GM21576 (cell line): ENCODE measurements at regions not wholly inside any gene's neighbourhood (a gene's known extent, or its start where the extent isn't known, plus 50 kb on each side); places are given as distances from the start of the nearest gene placed in this dataset.
A peak's percentile ranks its signal among the peaks of the same experiment; 100 is the strongest.

Source experiments
- ATAC-seq: cut with Tn5 transposase; IDR thresholded peaks from one replicate; pipeline ENCODE4 v1.9.1; 2021; ENCODE audit warnings: mild to moderate bottlenecking, moderate library complexity; ENCODE audit not compliant: unreplicated experiment

DNA sequence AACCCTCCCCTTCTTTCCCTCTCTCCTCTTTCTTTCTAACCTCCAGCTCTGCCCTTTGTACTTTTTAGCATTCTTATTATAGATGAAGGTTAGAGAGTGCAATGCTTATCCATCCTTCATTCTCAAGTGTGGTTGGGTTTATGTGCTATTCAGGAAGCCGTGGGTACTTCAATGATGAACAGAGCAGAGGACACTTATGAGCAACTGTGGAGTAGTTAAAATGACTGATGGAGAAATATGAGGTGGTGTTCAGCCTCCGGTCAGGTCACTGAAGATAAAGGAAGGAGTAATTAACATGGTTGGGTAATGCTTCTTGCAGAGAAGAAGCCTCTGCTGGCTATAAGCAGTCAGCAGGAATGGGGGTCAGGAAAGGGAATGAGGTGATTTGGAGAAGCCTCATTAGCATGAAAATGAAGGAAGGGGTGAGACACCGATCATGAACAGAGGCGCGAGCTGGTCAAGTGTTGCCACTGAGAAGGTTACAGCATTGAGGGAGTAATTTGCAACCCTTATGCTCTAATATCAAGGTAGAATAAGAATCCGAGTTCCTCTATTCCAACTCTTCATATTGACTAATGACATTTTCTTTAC, 174.7 kb downstream of the LPIN1 start:
- no peak for ATAC-seq

DNA sequence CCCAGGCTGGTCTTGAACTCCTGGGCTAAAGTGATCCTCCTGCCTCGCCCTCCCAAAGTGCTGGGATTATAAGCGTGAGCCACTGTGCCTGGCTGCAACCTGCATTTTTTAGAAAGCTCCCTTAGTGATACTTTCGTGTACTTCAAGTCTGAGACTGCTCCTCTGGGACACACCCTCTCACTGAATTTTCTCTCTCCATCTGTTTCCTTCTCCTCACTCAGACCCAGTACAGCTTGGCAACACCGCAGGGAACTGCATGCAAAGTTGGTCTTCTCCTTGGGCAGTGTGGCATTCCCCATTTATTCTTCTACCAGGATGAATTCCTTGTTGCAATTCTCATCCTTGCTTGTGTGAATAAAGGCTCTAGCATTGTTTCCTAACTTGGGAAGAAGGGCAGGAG, 175.9 kb downstream of the LPIN1 start:
- ATAC-seq = no peak

DNA sequence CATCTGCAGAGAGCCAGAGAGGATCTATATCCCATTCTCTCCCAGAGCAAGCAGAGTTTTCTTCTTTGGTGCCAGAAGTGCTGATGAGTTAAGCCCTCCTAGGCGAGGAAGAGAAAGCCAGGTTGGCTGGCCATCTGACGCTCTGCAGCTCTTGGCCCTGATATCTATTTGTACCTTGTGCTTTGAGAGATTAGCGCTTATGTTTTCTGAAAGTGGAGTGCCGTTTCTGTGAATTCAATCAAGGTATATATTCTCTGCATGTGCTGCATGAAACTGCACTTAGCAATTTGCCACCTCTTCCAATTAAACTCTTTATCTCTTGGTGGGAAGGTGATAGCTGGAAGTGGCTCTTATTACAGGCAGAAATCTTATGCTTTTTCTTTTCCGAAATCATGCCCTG, 177.5 kb downstream of the LPIN1 start:
- ATAC-seq = no peak

DNA sequence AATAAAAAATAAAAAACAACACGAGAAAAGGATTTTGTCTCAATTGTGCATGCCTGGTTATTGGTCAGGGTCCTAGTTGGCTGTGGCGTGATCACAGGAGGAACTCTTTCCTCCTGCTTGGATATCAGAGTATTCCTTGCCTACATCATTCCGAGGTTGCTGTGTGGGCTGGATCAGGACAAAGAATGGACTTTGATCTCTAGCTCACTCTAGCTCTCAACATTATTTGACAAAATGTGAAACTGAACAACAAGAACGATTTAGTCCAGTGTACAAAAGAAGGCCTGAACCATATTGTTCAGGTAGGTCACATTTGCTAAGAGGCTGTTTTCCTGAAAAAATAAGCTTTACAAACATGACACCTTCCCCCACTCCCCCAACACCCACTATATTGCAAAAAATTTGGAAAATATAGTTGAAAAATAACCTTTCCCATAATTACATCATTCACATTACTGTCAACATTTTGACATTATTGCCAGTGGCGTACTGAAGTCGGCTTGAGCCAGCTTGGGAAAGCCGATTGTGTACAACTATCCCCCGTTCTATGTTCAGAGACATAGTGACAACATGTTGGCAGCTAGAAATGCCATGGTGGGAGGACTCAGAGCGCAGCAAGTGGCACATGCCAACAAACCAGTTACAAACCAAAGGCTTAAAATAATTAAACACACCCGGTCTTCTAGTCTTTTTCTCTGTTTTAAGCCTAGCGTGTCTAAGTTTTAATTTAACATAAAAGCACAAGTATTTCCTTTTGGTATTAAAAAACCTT, 179.0 kb downstream of the LPIN1 start:
- ATAC-seq = no peak

DNA sequence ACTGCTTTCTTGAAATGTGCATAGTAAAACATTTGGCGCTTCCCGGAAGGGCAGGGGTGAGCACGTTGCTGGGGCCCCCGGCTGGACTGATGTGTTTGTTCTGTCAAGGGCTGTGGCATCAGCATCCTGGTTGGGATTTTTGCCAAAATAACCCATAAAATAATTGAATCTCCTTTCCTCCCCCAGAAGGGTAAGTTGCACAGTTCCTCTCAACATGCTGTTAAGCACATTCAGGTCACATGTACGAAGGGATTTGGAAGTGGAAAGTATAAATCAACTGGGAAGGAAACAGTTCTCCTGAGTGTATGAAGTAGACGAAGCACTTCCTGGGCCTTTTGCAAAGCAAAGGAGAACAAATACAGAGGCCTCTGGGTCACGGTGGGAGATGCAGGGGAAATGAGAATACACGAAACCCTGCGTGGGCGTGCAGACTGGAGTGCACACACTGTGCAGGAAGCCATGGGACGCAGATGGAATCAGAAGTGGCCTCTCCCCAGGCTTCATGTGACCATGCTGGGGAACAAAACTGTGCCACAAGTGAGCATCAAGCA, 183.9 kb downstream of the LPIN1 start:
- no peak for ATAC-seq

DNA sequence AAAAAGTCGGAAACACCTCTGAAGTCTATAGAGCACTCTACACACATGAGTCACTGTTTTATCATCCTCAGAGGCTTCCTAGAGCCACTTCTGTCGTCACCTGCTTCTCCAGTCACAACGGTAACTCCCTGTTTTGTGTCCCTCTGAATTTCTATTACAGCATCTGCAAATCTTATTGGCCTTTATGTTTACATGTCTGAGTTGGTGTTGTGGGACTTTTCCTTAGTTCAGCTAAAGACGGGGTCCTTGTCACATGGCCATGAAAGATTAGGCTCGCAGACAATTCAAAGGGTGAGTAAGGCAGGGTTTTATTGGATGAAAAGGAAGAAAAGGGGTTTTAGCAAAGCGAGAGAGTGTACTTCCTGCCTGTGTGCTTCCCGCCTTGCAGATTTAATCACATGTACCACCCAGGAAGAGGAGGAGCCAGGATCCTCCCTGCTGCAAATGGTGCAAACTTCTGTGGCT, 185.6 kb downstream of the LPIN1 start:
- no peak for ATAC-seq

DNA sequence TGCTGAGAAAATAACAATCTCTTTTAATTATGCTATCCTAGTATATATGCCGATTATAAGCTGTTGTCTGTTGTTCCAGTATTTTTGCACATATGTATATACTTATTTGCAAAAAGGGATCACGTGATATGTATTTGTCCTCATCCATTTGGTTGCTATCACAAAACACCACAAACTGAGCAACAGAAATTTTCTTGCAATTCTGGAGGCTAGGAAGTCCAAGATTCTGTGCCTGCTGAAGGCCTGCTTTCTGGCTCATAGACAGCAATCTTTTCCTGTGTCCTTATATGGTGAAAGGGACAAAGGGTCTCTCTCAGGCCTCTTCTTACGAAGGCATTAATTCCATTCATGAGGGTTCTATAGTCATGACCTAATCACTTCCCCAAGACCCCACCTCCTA, 186.5 kb downstream of the LPIN1 start:
- ATAC-seq = no peak

DNA sequence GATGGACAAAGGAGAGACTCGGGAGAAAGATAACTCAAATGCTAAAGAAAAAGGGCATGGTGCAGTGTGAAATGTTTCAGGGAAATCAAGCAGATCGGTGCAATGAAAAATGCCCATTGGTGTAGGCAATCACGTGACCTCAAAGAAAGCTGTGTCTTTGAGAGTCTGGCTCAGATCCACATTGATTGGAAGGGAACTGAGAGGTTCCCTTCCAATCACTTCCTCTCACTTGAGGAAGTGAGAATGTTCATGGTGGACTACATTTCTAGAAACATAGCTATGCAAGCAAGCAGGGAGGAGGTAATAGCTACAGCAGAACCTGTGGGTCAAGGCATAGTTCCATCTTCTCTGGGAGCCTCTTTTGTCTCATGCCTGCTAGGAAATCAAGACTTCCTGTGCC, 187.4 kb downstream of the LPIN1 start:
- peak; percentile 83 for ATAC-seq

DNA sequence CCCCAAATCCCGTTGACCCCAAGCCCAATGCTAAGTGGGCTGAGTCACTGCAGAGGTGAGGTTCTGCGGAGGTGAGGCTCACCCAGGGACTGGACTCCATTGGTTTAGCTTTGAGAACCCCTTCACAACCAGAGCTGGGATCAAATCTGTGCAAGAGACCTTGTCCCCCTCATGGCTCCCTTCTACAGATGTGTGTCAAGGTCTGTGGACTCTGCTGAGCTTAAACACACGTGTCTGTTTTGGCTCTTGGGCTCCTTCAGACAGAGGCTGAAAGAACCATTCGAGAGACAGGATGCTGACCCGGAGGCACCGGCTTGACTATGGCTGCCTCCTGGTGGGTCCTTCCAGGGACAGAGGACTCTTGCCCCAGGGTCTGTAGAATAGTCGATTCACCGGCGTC, 190.3 kb downstream of the LPIN1 start:
- no peak for ATAC-seq

DNA sequence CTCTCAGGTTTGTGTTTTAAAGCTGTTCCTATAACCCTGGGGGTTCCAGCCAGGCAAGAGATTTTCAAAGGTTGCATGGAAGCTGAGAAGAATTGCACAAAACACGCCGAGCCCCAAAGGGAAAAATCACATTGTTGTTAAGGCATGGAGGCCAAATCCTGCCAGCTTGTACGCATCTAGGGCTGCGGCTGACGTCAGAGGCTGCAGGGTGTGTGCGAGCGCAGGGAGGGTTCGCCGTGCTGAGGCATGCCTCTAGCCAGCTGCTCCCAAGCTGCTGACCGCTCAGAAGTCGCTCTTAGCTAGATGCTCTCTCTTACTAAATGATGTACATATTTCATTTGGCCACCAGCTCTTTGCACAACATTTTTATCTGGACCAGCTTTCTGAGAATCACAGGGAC, 191.8 kb downstream of the LPIN1 start:
- ATAC-seq = no peak

DNA sequence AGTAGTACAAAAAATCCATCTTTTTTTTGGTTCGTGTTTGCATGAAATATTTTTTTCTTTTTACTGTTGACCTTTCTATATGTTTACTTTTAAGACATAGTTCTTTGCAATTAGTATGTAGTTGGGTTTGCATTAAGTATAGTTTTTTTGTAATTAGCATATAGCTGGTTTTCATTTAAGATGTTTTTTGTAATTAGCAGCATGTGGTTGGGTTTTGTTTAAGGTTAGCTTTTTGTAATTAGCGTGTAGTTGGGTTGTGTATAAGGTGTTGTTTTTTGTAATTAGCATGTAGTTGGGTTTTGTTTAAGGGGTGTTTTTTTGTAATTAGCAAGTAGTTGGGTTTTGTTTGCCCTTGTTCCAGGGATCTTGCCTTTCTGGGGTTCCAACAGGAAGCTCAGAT, 193.1 kb downstream of the LPIN1 start:
- no peak for ATAC-seq

DNA sequence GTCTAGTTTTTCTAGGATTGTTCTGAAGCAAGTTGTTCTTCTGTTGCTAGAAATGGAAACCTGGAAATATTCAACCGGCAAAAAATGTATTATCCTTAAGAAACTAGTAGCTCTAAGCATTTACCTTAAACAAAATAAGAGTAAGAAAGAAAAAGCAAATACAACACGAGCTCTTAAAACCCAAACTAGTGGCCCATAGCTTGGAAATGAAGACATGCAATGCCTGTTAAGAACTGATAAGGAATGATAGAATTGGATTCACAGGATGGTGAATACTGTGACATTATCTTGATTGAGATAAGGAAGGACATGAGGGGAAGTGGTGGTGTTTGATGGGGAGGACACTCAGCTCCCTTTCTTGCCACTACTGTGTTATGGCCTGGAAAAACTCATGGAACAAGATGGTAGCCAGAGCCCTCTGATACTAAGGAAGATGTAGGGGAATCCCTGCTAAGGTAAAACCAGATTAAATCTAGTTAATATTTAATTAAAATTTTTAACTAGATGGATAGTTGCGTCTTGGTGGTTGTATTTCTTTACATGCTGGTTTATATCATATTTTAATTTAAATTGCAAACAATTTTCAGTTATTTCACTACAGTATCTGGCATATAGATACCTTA, 193.8 kb downstream of the LPIN1 start:
- no peak for ATAC-seq

DNA sequence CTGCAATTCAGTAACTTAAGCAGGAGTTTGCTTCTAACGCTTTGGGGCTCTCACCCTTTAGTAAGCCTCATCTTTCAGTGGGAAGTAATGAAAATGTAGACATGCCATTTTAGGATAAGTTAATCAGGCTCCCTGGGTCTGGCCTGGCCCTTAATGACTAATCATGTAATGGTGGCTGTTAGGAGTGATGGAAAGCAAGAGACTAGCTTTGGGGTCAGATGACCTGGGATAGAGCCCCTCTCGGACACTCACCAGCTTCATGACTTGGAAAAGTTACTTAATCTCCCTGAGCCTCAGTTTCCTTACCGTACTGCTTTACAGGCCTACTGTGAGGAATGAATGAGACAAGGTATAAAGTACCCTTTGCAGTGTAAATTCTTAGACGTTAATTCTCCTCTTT, 194.4 kb downstream of the LPIN1 start:
- ATAC-seq = no peak

DNA sequence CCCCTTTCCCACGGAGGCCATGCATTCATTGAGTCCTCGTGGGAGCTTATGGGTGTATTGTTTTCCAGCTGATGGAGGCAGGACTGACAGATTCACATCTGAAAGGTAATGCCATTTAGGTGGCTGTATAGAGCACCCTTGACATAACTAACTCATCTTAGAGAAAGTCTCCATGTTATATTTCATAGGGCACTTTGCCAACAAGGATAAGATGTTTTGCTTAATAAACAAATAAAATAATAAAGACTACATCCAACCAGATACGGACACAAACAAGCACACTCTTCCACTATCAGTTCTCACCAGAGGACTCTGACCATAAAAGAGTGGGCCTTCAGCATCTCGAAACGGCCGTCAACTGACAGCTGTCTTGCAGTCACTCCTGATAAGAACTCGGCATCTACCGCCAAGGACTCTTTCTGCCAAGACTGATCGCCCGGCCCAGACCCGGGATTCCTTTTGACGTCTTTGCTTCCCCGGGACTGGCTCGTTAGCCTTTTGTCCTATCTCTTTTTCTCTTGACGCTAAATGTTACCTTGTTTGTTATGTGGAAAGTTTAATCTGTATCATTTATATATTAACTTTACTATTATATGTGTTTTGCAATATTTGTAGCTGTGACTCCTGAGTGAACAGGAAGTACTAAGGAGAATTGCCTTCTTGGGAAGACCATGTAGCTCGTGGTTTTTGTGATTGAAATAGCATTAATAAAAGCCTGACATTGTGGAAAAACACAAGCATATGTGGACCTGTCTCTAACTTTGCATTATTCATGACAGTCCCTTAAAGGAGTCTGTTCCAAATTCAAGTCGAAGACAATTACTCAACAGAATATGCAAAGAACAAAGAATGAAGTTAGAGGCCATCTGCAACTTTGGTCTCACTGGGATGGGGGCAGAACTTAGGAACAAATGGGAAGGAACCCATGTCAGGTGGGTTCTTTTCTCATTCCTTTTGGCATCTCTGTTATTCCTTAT, 195.1 kb downstream of the LPIN1 start:
- no peak for ATAC-seq

DNA sequence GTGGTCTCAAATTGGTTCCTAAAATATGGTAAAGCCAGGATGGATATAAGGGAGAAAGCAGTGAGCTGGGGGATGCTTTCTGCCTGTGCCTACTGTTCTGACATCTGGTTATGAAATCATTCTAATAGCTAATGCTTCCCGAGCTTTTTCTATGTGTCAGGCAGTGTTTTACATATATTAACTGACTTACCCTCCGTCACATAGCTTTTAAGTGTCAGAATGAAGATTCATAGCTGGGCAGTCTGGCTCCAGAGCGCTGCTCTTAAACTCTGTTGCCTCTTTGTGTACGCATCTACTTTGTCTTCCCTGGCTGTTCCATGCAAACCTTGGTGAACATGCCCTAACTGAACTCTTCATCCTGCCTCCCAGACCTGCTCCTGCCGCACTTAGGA, 195.7 kb downstream of the LPIN1 start:
- no peak for ATAC-seq

DNA sequence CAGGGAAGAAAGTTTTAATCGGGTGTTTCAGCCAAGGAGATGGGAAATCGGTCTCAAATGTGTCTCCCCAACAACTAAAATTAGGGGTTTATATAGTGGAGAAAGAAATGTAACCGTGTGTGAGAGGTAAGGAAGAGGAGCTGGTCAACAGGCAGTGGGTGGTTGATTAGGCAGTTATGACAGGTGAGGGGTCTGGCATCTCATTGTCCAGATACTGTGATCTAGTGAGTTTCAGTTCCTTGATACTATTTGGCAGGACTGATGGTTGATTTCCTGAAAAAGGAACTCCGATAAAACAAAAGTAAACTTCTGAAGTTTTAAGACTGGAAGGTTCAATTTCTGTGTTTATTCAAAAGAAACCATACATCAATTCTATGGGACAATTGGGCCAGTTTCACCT, 197.9 kb downstream of the LPIN1 start:
- no peak for ATAC-seq

DNA sequence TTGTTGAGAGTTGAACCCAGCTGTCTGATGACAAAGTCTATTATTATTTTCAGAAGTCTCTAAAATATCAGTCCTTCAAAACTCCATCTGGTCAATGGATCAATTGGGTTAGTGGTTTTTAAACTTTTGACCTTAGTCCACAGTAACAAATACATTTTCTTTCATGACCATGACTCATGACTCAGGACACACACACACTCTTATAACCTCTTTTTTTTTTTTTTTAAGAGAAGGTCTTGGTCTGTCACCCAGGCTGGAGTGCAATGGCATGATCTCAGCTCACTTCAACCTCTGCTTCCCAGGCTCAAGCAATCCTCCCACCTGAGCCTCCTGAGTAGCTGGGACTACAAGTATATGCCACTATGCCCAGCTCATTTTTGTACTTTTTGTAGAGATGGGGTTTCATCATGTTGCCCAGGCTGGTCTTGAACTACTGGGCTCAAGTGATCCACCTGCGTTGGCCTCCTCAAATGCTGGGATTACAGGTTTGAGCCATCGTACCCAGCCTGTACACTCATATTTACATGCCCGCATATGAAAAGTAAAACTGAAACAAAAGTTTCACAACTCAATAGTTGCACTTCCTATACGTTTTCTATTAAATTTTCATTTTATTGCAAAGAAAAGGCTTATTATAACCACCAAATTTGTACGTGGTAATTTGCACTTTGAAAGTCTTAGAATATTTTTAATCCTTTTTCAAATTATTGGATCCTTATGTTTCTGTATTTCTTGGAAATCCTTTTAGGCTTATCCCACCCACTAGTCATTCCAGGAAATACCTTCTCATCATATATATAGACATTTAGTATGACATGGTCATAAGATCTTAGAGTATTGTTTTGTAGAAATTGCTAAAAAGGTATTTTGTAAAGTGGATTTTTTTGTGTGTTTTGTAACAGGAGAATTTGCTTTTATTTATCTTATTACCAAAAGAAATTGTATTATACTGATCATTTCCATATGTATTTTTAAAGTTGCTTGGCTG, 199.0 kb downstream of the LPIN1 start:
- ATAC-seq = peak; percentile 94

DNA sequence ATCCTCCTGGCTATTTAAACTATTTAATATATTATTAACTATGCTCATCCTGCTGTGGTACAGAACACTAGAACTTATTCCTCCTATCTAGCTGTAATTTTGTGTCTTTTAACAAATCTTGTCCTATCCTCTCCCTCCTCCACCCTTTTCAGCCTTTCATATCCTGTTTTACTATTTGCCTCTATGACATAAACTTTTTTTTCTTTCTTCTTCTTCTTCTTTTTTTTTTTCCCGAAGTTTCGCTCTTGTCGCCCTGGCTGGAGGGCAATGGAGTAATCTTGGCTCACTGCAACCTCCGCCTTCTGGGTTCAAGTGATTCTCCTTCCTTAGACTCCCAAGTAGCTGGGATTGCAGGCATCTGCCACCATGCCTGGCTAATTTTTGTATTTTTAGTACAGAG, 201.5 kb downstream of the LPIN1 start:
- ATAC-seq = no peak

DNA sequence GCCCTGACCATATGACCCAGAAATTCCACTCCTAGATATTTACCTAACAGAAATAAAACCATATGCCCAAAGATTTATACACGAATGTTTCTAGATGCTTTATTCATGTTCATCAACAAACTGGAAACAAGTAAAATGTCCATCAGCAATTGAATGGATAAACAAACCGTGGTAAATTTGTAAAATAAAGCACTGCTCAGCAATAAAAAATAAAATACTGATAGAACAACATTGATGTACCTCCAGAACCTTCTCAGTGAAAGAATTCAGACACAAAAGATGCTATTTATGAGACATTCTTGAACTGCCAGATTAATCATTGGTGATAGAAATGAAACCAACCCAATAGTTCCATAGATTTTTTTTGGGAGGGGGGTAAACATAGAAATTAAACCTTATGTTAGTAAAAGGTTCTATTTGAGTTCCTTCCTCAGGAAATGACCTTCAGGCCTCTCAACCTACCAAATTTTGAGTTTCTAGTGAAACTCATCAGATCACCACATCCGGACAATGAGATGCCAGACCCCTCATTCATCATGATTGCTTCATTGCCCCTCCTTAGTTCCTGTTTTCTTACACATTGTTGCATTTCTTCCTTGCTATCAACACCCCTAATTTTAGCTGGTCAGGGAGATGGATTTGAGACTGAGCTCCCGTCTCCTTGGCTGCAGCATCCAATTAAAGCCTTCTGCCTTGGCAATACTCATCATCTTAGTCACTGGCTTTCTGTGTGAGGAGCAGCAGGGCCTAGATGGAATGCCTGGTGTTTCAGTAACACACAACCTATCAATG, 203.5 kb downstream of the LPIN1 start:
- ATAC-seq = no peak
